Progenitor cell of endocrine pancreas (in vitro differentiated cells): ENCODE measurements at regions not wholly inside any gene's neighbourhood (a gene's known extent, or its start where the extent isn't known, plus 50 kb on each side); places are given as distances from the start of the nearest gene placed in this dataset.

Experiments
- DNase-seq: peaks from one replicate; pipeline ENCODE4 v3.0.0; 2021; ENCODE audit warnings: low spot score; ENCODE audit not compliant: unreplicated experiment
- H3K27ac Mint-ChIP-seq: 2 replicates; pipeline ENCODE4 v1.8.0; 2021; ENCODE audit warnings: mild to moderate bottlenecking, moderate library complexity, mixed read lengths
- H3K27me3 Mint-ChIP-seq: 2 replicates; pipeline ENCODE4 v1.8.0; 2021; ENCODE audit warnings: mixed read lengths
- H3K36me3 Mint-ChIP-seq: 2 replicates; pipeline ENCODE4 v1.8.0; 2022; ENCODE audit warnings: mixed read lengths; ENCODE audit not compliant: insufficient read depth
- H3K4me1 Mint-ChIP-seq: 2 replicates; pipeline ENCODE4 v1.8.0; 2021; ENCODE audit warnings: low read depth, mixed read lengths
- H3K4me3 Mint-ChIP-seq: 2 replicates; pipeline ENCODE4 v1.8.0; 2021; ENCODE audit warnings: low read depth, mild to moderate bottlenecking, moderate library complexity, mixed read lengths
- H3K9me3 Mint-ChIP-seq: 2 replicates; pipeline ENCODE4 v1.8.0; 2021; ENCODE audit warnings: low read depth, mixed read lengths
- TF ChIP-seq, protein P1 (sequence below): fragments of 200-600 bp; sonication (generic); IDR thresholded peaks from one replicate; pipeline ENCODE4 v1.5.0; 2021; ENCODE audit warnings: antibody characterized with exemption, mild to moderate bottlenecking; ENCODE audit not compliant: unreplicated experiment

- DNase-seq, result no peak
- TF ChIP-seq, protein P1, sequence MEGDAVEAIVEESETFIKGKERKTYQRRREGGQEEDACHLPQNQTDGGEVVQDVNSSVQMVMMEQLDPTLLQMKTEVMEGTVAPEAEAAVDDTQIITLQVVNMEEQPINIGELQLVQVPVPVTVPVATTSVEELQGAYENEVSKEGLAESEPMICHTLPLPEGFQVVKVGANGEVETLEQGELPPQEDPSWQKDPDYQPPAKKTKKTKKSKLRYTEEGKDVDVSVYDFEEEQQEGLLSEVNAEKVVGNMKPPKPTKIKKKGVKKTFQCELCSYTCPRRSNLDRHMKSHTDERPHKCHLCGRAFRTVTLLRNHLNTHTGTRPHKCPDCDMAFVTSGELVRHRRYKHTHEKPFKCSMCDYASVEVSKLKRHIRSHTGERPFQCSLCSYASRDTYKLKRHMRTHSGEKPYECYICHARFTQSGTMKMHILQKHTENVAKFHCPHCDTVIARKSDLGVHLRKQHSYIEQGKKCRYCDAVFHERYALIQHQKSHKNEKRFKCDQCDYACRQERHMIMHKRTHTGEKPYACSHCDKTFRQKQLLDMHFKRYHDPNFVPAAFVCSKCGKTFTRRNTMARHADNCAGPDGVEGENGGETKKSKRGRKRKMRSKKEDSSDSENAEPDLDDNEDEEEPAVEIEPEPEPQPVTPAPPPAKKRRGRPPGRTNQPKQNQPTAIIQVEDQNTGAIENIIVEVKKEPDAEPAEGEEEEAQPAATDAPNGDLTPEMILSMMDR, result no peak
- no peak overlapping the region for H3K4me3 Mint-ChIP-seq
- H3K27ac Mint-ChIP-seq, result no peak overlapping the region
- no peaks in the 10 kb centered on the region for H3K27me3 Mint-ChIP-seq
- no peaks in the 10 kb centered on the region for H3K4me1 Mint-ChIP-seq
- no peaks in the 10 kb centered on the region for H3K9me3 Mint-ChIP-seq
- no peaks in the 10 kb centered on the region for H3K36me3 Mint-ChIP-seq
Observed at GRCh38 chr5:13552361-13552760, 392.1 kb downstream of the DNAH5 start.

- Mint-ChIP-seq H3K27me3 (no peaks in the 10 kb centered on the region), H3K36me3 (no peaks in the 10 kb centered on the region), H3K9me3 (no peaks in the 10 kb centered on the region), H3K27ac (no peak overlapping the region), H3K4me1 (no peaks in the 10 kb centered on the region), H3K4me3 (no peak overlapping the region)
- DNase-seq, result no peak
- TF ChIP-seq, protein P1, result no peak
Observed at GRCh38 chr5:13551645-13552044, 392.8 kb downstream of the DNAH5 start.

GRCh38 chr5:13540168-13540750 is 404.2 kb downstream of the DNAH5 start:
- Mint-ChIP-seq H3K27me3 (no peaks in the 10 kb centered on the region), H3K4me3 (no peak overlapping the region), H3K27ac (no peak overlapping the region), H3K4me1 (no peaks in the 10 kb centered on the region), H3K36me3 (no peaks in the 10 kb centered on the region), H3K9me3 (peaks cover 8% of the 10 kb centered on the region)
- TF ChIP-seq, protein P1, result no peak
- DNase-seq, result no peak

GRCh38 chr5:13536933-13537332 is 407.6 kb downstream of the DNAH5 start:
- Mint-ChIP-seq H3K27ac (no peak overlapping the region), H3K9me3 (no peaks in the 10 kb centered on the region), H3K4me1 (no peaks in the 10 kb centered on the region), H3K4me3 (no peak overlapping the region), H3K36me3 (no peaks in the 10 kb centered on the region), H3K27me3 (no peaks in the 10 kb centered on the region)
- no peak for DNase-seq
- TF ChIP-seq, protein P1, result no peak

DNA sequence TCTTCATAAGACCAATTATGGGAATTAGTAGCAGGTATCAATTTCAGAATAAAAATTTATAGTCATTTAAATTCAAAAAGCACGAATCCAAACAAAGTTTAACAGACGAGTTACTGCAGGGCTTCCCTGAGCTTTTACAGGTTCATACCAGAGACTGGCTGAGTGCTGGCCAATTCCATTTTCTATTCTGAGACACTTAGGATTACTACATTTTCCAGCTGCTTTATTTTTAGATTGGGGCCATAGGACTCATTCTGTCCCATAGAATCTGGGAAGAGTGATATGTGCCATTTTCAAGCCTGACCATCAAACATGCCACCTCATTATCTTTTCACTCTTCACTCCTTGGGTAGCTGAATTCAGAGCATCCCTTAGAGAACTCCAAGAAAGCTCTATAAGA is 410.7 kb downstream of the DNAH5 start:
- no peaks in the 10 kb centered on the region for H3K27me3 Mint-ChIP-seq
- H3K36me3 Mint-ChIP-seq, result no peaks in the 10 kb centered on the region
- DNase-seq, result no peak
- H3K4me3 Mint-ChIP-seq, result no peak overlapping the region
- H3K4me1 Mint-ChIP-seq, result peaks cover 10% of the 10 kb centered on the region
- H3K9me3 Mint-ChIP-seq, result no peaks in the 10 kb centered on the region
- TF ChIP-seq, protein P1, result no peak
- H3K27ac Mint-ChIP-seq, result no peak overlapping the region
